ENCODE measurements at regions not wholly inside any gene's neighbourhood (a gene's known extent, or its start where the extent isn't known, plus 50 kb on each side); places are given as distances from the start of the nearest gene placed in this dataset.

DNA sequence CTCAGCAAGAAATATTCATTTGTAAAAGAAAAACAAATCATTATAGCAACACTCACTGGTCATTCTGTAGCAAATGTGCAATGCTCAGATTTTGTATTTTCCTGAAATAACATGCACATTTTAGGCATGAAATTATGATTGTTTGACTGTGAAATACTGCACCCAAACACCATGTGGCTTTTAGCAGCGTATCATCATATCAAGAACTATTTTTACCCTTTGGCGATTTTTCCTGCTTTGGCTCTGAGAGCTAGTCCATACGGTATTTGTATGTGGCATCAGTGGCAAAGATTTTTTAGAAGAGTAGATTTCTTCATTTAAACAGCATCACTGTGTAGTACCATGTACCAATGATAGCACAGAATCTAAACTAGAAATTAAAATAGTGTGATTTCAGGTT, 493.1 kb downstream of the NR4A2 start:
- TF ChIP-seq, protein P1, sequence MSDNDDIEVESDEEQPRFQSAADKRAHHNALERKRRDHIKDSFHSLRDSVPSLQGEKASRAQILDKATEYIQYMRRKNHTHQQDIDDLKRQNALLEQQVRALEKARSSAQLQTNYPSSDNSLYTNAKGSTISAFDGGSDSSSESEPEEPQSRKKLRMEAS (IDR thresholded peaks at IDR 0.05; ENCODE audit: low read depth): no peak
- TF ChIP-seq MXI1 (IDR thresholded peaks at IDR 0.05; ENCODE audit: low read depth, low read length) (no peak), EZH2phosphoT487 (IDR thresholded peaks at IDR 0.05; ENCODE audit: borderline replicate concordance, low read depth) (no peak), RAD21 (IDR thresholded peaks at IDR 0.05; ENCODE audit: low read length) (no peak), EP300 (IDR thresholded peaks at IDR 0.05; ENCODE audit: borderline replicate concordance in 1 of 2, low read depth in 1 of 2, low read length in 1 of 2) (no peak), NRF1 (IDR thresholded peaks at IDR 0.05; ENCODE audit: low read depth, low read length) (no peak), SIN3A (IDR thresholded peaks at IDR 0.05; ENCODE audit: borderline replicate concordance, low read depth, low read length) (no peak), YY1 (IDR thresholded peaks at IDR 0.05; ENCODE audit: low read depth) (no peak), JUND (IDR thresholded peaks at IDR 0.05) (no peak)
- TF ChIP-seq, protein P2, sequence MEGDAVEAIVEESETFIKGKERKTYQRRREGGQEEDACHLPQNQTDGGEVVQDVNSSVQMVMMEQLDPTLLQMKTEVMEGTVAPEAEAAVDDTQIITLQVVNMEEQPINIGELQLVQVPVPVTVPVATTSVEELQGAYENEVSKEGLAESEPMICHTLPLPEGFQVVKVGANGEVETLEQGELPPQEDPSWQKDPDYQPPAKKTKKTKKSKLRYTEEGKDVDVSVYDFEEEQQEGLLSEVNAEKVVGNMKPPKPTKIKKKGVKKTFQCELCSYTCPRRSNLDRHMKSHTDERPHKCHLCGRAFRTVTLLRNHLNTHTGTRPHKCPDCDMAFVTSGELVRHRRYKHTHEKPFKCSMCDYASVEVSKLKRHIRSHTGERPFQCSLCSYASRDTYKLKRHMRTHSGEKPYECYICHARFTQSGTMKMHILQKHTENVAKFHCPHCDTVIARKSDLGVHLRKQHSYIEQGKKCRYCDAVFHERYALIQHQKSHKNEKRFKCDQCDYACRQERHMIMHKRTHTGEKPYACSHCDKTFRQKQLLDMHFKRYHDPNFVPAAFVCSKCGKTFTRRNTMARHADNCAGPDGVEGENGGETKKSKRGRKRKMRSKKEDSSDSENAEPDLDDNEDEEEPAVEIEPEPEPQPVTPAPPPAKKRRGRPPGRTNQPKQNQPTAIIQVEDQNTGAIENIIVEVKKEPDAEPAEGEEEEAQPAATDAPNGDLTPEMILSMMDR (IDR thresholded peaks at IDR 0.05): no peak
- TF ChIP-seq, protein P3, sequence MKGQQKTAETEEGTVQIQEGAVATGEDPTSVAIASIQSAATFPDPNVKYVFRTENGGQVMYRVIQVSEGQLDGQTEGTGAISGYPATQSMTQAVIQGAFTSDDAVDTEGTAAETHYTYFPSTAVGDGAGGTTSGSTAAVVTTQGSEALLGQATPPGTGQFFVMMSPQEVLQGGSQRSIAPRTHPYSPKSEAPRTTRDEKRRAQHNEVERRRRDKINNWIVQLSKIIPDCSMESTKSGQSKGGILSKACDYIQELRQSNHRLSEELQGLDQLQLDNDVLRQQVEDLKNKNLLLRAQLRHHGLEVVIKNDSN (IDR thresholded peaks at IDR 0.05; ENCODE audit: borderline replicate concordance, low read depth): no peak
